ENCODE measurements at regions not wholly inside any gene's neighbourhood (a gene's known extent, or its start where the extent isn't known, plus 50 kb on each side); places are given as distances from the start of the nearest gene placed in this dataset.

GRCh38 chr13:86757236-86757978, 913.8 kb upstream of the SLITRK5 start:
- FAIRE-seq, result no peak

GRCh38 chr13:86758116-86758515, 913.1 kb upstream of the SLITRK5 start:
- no peaks in the 10 kb centered on the region for H3K4me1 ChIP-seq (ENCODE audit: control insufficient read depth, extremely low read depth, insufficient read depth, low read length)
- H3K27ac ChIP-seq (ENCODE audit: control insufficient read depth, insufficient read depth, low read length), result no peak overlapping the region
- peaks cover 2% of the 10 kb centered on the region for H3K9me3 ChIP-seq (ENCODE audit: control insufficient read depth, low read depth, low read length)
- DNase-seq (ENCODE audit: low read depth, low spot score) (no peak), FAIRE-seq (no peak)
- H3K79me2 ChIP-seq (ENCODE audit: control insufficient read depth, insufficient read depth, low read length), result no peaks in the 10 kb centered on the region
- no peak overlapping the region for H3K4me3 ChIP-seq (ENCODE audit: control insufficient read depth in 2 of 3, extremely low read depth in 1 of 3, insufficient read depth in 2 of 3, low read depth in 1 of 3, low read length in 3 of 3)
- no peaks in the 10 kb centered on the region for H3K36me3 ChIP-seq (ENCODE audit: control insufficient read depth in 2 of 2, extremely low read depth in 1 of 2, insufficient read depth in 2 of 2, low read length in 2 of 2)
- no peaks in the 10 kb centered on the region for H3K27me3 ChIP-seq (ENCODE audit: control insufficient read depth, extremely low read depth, insufficient read depth, low read length)
- H4K20me1 ChIP-seq (ENCODE audit: control insufficient read depth, extremely low read depth, insufficient read depth, low read length), result no peaks in the 10 kb centered on the region
- TF ChIP-seq CTCF (optimal IDR thresholded peaks at IDR 0.05 in 1 of 3, IDR thresholded peaks at IDR 0.05 in 1 of 3, conservative IDR thresholded peaks at IDR 0.05 in 1 of 3; ENCODE audit: extremely low read depth in 1 of 3, insufficient read depth in 2 of 3, low read length in 3 of 3) (no peak), EZH2 (IDR thresholded peaks at IDR 0.05; ENCODE audit: low read length) (no peak)
- dilution Hi-C loops (cut with MboI; ENCODE audit: extremely low pct_ligation_motif_present, low sequenced_read_pairs), result no loop called here
- H3K9ac ChIP-seq (ENCODE audit: control insufficient read depth, extremely low read depth, insufficient read depth, low read length), result no peak overlapping the region
- no peak overlapping the region for H2AFZ ChIP-seq (ENCODE audit: control insufficient read depth, low read length)
- no peak overlapping the region for H3K4me2 ChIP-seq (ENCODE audit: control insufficient read depth, extremely low read depth, insufficient read depth, low read depth, low read length)
- no peaks in the 10 kb centered on the region for H3K9me1 ChIP-seq (ENCODE audit: control insufficient read depth, extremely low read depth, insufficient read depth, low read length)

More at GRCh38 chr13:86757236-86757978, 913.8 kb upstream of the SLITRK5 start:
- DNase-seq (ENCODE audit: low read depth, low spot score), result no peak
- Histone ChIP-seq H2AFZ (ENCODE audit: control insufficient read depth, low read length) (no peak overlapping the region), H3K9ac (ENCODE audit: control insufficient read depth, extremely low read depth, insufficient read depth, low read length) (no peak overlapping the region), H3K9me1 (ENCODE audit: control insufficient read depth, extremely low read depth, insufficient read depth, low read length) (no peaks in the 10 kb centered on the region), H3K79me2 (ENCODE audit: control insufficient read depth, insufficient read depth, low read length) (no peaks in the 10 kb centered on the region), H4K20me1 (ENCODE audit: control insufficient read depth, extremely low read depth, insufficient read depth, low read length) (no peaks in the 10 kb centered on the region), H3K4me2 (ENCODE audit: control insufficient read depth, extremely low read depth, insufficient read depth, low read depth, low read length) (no peak overlapping the region), H3K4me1 (ENCODE audit: control insufficient read depth, extremely low read depth, insufficient read depth, low read length) (no peaks in the 10 kb centered on the region), H3K27me3 (ENCODE audit: control insufficient read depth, extremely low read depth, insufficient read depth, low read length) (no peaks in the 10 kb centered on the region), H3K36me3 (ENCODE audit: control insufficient read depth in 2 of 2, extremely low read depth in 1 of 2, insufficient read depth in 2 of 2, low read length in 2 of 2) (no peaks in the 10 kb centered on the region), H3K9me3 (ENCODE audit: control insufficient read depth, low read depth, low read length) (peaks cover 2% of the 10 kb centered on the region), H3K27ac (ENCODE audit: control insufficient read depth, insufficient read depth, low read length) (no peak overlapping the region), H3K4me3 (ENCODE audit: control insufficient read depth in 2 of 3, extremely low read depth in 1 of 3, insufficient read depth in 2 of 3, low read depth in 1 of 3, low read length in 3 of 3) (no peak overlapping the region)
- TF ChIP-seq CTCF (optimal IDR thresholded peaks at IDR 0.05 in 1 of 3, IDR thresholded peaks at IDR 0.05 in 1 of 3, conservative IDR thresholded peaks at IDR 0.05 in 1 of 3; ENCODE audit: extremely low read depth in 1 of 3, insufficient read depth in 2 of 3, low read length in 3 of 3) (no peak), EZH2 (IDR thresholded peaks at IDR 0.05; ENCODE audit: low read length) (no peak)
- dilution Hi-C loops (cut with MboI; ENCODE audit: extremely low pct_ligation_motif_present, low sequenced_read_pairs), result no loop called here
